Coronary artery (tissue), 2 donors: ENCODE measurements at regions not wholly inside any gene's neighbourhood (a gene's known extent, or its start where the extent isn't known, plus 50 kb on each side); places are given as distances from the start of the nearest gene placed in this dataset.

Experiments used
- DNase-seq: peaks from one replicate; pipeline ENCODE4 v3.0.0-alpha.2; 2017; ENCODE audit warnings: low spot score
- H3K27ac ChIP-seq, 2 donors: fragments of 200-600 bp; sonication (generic); one replicate each; pipeline ENCODE4 v1.5.1; 2016 to 2019
- H3K4me3 ChIP-seq: fragments of 200-600 bp; sonication (generic); 2 replicates; pipeline ENCODE4 v1.5.1; 2016; ENCODE audit warnings: mild to moderate bottlenecking, moderate library complexity
- CTCF ChIP-seq: fragments of 200-600 bp; sonication (generic); IDR thresholded peaks from one replicate; pipeline ENCODE4 v1.5.1; 2019; ENCODE audit warnings: antibody characterized with exemption

DNA sequence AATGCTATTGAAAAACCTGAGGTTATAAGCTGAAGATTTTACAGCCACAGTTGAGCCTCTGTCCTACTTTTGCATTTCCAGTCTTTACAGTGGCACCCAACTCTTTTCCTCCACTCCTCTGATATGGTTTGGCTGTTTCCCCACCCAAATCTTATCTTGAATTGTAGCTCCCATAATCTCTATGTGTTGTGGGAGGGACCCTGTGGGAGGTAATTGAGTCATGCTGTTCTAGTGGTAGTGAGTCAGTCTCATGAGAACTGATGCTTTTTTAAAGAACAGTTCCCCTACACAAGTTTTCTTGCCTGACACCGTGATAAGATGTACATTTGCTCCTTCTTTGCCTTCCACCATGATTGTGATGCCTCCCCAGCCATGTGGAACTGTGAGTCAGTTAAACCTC lies 646.1 kb upstream of the SEMA6A start:
- H3K4me3 ChIP-seq = no peak overlapping the region
- no peak for DNase-seq
- TF ChIP-seq CTCF = no peak
- H3K27ac ChIP-seq = no peak overlapping the region

GRCh38 chr5:117218789-117219188 lies 644.2 kb upstream of the SEMA6A start:
- Histone ChIP-seq H3K27ac (no peak overlapping the region), H3K4me3 (no peak overlapping the region)
- no peak for TF ChIP-seq CTCF
- no peak for DNase-seq

DNA sequence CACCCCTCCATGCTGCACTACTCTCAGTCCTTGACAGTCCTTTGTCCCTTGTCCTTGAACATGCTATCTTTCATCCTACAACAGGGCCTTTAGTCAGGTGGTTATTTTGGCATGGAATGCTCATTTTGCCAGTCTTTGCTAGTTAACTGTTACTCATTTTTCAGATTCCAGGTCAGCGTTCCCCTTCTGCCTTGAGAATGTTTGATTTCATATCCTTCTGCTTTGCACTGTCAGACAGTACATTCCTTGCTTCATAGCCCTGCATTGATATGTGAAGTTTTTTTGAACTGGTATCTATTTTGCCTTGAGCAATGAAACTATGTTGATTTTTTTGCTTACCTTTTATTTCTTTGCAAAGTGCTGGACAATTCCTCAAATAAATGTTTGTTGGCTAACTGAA lies 638.2 kb upstream of the SEMA6A start:
- Histone ChIP-seq H3K27ac (no peak overlapping the region), H3K4me3 (no peak overlapping the region)
- DNase-seq = no peak
- no peak for TF ChIP-seq CTCF

DNA sequence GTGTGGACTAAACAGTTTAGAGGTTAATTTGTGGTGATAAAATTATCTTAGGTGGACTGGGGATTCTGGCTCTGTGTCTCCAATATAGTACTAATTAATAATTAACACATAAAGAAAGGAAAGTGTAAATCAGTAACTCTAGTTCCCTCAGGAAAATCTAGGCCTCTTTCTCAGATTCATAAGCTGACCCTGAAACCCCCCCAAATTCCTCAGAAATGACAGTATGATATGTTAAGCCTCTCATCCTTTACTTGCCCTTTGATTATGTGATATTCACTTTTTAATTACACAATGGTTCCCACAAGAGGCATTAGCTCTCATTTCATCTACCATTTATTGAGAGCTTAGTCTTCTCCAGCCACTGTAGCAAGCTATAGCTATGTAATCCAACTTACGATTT lies 636.2 kb upstream of the SEMA6A start:
- TF ChIP-seq CTCF = no peak
- no peak for DNase-seq
- Histone ChIP-seq H3K27ac (no peak overlapping the region), H3K4me3 (no peak overlapping the region)

- DNase-seq = no peak
- no peak overlapping the region for H3K27ac ChIP-seq
- H3K4me3 ChIP-seq = no peak overlapping the region
- TF ChIP-seq CTCF = no peak
These were observed 634.9 kb upstream of the SEMA6A start for GRCh38 chr5:117209479-117209878.

DNA sequence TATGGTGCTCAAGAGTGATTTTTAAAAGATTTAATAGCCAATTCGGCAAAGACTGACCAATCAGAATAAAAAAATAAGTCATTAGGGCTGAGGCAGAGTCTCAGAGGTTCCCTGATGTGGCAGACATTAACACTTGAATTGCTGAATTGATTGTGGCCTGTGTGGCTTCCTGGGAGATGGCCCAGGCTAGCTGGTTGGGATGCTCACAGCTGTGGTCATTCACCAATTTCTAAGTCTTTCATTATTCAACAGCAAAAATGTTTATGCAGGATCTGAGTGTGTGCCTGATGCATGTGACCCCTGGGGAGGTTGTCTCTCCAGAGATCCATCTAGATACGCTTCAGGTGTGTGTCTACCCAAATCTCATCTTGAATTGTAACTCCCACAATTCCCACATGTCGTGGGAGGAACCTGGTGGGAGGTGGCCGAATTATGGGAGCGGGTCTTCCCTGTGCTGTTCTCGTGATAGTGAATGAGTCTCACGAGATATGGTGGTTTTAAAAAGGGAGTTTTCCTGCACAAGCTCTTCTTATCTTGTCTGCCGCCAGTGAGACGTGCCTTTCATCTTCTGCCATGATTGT lies 632.6 kb upstream of the SEMA6A start:
- TF ChIP-seq CTCF = no peak
- H3K4me3 ChIP-seq = no peak overlapping the region
- no peak overlapping the region for H3K27ac ChIP-seq
- no peak for DNase-seq

- no peak for DNase-seq
- no peak overlapping the region for H3K27ac ChIP-seq
- H3K4me3 ChIP-seq = no peak overlapping the region
- no peak for TF ChIP-seq CTCF
These were observed 631.3 kb upstream of the SEMA6A start for GRCh38 chr5:117205894-117206293.
